ENCODE measurements at regions not wholly inside any gene's neighbourhood (a gene's known extent, or its start where the extent isn't known, plus 50 kb on each side); places are given as distances from the start of the nearest gene placed in this dataset.

GRCh38 chr11:70692131-70692530 is 293.8 kb downstream of the CTTN start:
- TF ChIP-seq CTCF (IDR thresholded peaks at IDR 0.05; ENCODE audit: poor library complexity, severe bottlenecking) (no peak), SMC3 (conservative IDR thresholded peaks at IDR 0.05; ENCODE audit: poor library complexity) (no peak)
